ENCODE measurements at regions not wholly inside any gene's neighbourhood (a gene's known extent, or its start where the extent isn't known, plus 50 kb on each side); places are given as distances from the start of the nearest gene placed in this dataset.
"Not testable (repeated sequence)": the region's sequence is repeated elsewhere in the genome, so short reads cannot be mapped to it uniquely, and the experiment has no call there.

DNA sequence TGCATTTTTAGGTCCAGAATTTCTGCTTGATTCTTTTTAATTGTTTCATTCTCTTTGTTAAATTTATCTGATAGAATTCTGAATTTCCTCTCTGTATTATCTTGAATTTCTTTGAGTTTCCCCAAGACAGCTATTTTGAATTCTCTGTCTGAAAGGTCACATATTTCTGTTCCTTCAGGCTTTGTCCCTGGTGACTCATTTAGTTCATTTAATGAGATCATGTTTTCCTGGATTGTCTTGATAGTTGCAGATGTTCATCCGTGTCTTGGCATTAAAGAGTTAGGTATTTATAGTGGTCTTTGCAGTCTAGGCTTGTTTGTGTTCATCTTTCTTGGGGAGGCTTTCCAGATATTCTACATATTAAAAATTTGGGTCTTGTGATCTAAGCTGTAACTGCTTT is 694.8 kb upstream of the CCDC179 start:
- no peak for DNase-seq (ENCODE audit: low read depth, low spot score)

DNA sequence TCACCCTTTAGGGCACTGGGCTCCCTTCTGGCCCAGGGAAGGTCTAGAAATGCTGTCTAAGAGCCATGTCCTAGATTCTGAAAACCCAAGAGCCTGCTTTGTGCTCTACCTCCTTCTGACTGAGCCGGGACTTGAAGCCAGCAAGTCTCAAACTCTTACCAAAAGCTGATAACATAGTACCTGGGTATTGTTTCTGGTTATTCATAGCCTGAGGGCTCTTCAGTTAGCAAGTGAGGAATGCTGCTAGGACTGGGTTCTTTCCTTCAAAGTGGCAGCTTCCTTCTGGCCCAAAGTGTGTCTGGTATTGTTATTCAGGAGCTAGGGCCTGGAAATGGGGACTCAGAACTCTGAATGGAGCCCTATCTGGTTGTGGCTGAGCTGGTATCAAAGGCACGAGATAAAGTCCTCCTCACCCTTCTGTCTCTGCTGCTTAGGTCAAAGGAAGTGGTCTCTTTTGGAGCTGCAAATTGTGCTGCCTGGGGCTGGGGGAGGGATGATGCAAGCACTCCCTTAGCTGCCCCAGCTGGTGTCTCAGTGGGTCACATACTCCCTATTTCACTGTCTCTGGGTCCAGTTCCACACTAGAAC is 696.0 kb upstream of the CCDC179 start:
- DNase-seq (ENCODE audit: low read depth, low spot score), result no peak

DNA sequence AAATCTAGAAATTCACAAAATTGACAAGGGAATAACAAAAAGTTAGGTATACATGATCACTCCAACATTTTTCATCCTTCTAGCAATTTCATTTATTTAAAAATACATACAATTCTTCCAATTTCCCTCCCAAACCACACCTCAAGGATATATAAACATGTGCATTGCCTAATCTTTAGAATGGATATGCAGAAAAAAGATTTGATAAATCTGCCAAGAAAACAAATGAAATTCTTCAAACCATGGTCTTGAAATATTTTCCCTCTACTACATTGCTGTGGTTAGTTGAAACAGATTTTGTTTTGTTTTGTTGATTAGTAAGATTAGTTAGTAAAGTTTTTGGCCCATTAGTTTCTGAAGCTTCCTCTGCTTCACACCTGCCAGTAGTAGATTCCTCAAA is 703.3 kb upstream of the CCDC179 start:
- no peak for DNase-seq (ENCODE audit: low read depth, low spot score)

DNA sequence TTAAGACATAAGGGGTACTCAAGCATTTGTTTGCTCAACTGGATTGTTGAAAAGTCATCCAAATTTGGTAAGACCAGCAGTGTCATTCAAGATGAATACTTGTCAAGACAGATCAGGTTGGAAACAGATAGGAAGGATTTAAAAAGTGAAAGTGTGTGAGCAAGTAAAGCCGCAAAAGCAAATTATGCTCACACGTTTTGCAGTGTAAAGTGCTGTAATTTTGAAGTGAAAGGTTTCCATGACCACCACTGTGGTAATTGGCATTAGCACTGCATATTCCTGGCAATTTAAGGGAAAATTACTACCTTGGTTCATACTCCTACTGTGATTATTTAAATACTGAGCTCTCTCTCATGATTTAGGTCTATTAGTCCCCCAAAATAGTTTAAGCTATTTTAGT is 704.1 kb upstream of the CCDC179 start:
- DNase-seq (ENCODE audit: low read depth, low spot score), result no peak

DNA sequence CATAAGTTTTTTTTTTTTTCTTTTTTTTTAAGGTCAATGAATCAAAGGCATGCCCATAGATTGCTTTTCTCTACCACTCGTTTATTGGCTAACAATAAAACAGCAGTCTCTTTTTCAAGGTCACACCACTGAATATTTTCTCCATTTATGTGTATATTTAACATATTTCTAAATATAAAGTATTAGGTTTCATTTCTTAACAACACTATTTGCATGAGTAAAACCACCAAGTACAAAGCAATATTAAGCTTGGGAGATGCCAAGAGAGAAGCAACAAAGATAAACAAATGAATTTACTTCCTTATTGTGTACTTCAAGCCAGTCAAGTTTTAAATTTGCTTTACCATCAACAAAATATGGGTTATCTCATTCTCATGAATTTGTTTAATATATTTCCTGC is 708.9 kb upstream of the CCDC179 start:
- no peak for DNase-seq (ENCODE audit: low read depth, low spot score)

DNA sequence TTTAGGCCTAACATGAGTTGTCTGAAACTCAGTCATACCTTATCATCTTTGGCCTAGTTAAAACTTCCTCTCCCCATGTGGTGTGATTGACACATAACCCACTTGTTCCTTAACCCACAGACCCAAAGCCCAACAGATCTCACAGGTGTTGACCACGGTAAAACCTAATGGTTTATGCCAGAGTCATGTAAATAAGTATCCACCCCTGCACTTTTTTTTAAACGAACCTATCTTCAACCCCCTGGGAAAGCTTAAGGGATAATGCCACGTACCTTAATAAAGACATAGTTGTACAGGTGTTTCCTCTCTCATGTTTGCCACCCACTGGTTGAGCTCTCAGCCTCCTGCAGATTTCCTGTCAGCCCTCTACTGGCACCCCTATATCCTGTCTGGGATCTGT is 709.3 kb upstream of the CCDC179 start:
- no peak for DNase-seq (ENCODE audit: low read depth, low spot score)

DNA sequence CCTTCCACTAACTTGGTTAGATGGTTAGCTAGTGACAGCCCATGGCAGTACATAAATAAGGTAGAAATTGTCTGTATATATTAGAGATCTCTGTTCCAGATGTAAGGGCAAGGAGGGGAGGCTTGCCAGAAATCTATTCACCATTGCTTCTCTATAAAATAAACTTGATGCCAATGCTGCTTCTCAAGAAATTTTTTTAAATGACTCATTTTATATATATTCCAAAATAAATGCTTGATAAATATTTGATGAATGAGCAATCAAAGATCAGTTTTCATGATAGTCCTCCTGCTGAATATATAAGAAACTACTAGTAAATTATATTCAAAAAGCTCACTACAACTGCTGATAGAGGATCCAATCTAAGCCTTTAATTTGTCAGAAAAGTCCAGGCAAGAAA is 710.6 kb upstream of the CCDC179 start:
- no peak for DNase-seq (ENCODE audit: low read depth, low spot score)

DNA sequence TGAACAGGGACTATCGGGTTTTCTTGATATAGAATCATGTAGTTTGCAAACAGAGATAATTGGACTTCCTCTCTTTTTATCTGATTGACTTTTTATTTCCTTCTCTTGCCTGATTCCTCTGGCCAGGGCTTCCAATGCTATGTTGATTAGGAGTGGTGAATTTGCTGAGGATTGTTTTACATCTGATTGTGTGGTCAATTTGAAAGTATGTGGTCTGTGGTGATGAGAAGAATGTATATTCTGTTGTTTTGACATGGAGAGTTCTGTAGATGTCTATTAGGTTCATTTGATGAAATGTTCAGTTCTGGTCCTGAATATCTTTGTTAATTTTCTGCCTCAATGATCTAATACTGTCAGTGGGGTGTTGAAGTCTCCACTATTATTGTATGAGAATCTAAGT is 713.2 kb upstream of the CCDC179 start:
- no peak for DNase-seq (ENCODE audit: low read depth, low spot score)

DNA sequence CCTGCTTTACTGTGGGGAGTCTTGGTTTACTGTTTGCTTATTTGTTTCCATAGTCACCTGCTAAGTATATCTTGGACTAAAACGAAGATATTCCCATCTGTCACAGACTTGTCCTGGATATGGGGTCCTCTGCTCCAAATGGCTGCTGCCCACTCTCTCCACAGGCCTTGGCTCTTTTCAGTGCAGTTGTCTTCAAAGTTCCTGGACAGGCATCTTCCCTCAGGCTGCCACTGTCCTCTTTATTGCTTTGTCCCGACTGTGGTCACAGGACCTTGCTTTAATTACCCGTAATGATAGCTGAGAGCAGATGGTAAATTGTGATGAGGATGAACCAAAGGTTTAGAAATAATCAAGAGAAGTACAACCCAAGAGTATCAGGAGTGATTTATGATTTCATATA is 713.9 kb upstream of the CCDC179 start:
- DNase-seq (ENCODE audit: low read depth, low spot score), result no peak

DNA sequence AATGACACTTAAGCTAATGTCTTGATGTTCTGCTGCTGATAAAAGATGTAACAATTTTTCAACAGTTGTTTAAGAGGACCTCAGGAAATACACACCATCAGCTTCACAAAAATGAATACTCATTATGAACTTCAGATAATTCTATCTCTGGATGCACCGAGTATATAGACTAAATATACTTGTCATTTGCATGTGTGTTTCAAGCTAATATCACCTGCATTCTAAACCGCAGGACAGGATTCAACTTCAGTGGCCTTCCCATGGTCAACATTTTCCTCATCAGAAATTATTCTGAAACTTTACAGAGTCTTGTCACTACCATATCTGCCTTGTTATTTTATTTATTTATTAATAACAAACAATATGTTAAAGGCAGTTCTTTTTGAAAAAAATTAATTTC is 717.0 kb upstream of the CCDC179 start:
- DNase-seq (ENCODE audit: low read depth, low spot score), result no peak

DNA sequence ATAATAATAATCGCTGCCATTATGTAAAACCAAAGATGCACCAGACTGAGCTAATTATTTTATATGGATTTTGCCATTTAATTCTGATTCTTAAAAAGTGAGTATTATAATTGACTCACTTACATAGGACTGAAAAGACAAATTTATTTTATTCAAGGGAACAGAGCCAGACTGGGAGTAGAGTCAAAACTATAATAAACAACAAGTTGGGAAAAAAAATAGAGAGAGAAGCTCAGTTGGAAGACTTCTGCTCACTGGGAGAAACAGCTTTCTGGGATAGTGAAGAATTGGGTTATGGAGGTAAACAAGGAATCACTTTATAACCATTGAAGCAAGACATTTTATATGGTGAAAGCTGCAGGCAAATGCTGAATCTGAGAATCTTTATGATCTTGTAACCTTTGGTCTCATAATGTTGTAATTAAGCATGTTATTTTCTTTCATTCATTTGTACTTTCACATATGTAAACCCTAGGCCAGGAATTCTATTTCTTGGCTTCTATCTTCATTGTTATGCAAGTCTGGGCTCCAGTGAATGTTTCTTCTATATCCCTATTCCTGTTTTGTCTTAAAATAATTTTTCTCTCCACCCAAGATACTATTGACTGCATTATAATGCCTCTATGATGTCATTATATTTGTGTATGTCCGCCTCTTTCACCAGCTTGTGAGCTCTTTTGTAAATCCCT is 725.3 kb upstream of the CCDC179 start:
- DNase-seq (ENCODE audit: low read depth, low spot score), result no peak

DNA sequence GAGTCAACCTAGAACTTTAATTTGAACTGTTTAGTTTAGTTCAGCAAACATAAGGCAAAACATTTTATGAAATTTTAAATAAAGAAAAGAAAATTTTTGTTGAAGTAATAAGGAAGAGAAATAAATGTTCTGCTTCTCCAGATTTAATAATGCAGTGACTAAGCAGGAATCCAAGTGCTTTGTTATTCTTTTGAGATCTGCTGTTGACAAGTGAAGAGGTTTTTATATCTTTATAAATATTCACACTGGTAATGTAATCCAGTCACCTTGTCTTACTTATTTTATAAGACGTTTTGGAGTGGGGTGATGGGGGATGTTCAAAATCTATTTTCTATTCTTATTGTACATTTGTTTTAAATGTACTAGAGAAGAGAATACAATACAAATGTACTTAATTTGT is 725.9 kb upstream of the CCDC179 start:
- no peak for DNase-seq (ENCODE audit: low read depth, low spot score)

DNA sequence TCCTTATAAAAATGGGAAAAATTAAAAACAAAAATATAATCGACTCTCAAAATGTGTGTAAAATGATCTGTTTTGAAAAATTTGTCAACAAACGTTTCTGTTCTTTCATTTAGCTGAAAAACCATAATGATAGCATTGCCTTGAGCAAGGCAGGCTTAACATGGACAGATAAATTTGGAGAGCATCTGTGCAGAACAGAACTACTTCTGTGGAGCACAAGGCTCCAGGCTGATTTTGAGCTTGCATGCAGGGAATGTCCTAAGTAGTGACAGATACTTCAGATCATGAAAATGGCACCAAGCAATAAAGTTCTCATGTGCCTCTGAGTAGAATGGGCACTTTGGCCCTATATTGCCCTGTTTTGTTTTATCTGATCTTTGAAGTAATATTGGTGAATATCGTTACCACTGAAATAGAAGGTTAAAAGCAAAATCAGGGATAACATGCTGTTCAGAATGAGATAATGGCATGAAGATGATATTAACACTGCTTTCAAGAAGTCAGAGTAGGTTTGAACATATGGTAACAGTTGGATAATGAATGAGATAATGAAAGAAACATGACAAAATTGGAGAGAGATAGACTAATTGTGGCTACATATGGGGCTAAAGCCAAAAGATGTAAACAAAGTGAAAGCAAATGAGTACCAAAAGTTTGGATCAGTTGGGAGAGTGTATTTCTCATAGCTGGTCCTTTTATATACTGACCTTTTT is 730.5 kb upstream of the CCDC179 start:
- no peak for DNase-seq (ENCODE audit: low read depth, low spot score)

DNA sequence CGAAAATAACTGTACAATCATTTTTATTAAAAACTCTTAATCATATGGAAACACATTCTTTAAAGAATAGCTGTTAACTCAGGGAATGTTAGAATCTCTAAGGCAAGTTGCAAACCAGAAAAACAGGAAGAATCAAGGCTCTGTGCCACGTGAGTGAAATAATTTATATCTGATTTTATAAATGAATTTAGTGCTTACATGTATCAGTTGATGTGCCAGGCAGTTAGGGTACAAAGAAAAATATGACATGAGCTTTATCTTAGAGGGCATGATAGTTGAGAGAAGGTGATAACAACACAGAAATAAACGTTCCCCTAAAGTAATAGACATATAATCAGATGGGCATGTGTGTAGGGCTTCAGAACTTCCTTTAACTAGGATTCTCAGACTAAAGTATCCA is 734.5 kb upstream of the CCDC179 start:
- DNase-seq (ENCODE audit: low read depth, low spot score), result no peak

DNA sequence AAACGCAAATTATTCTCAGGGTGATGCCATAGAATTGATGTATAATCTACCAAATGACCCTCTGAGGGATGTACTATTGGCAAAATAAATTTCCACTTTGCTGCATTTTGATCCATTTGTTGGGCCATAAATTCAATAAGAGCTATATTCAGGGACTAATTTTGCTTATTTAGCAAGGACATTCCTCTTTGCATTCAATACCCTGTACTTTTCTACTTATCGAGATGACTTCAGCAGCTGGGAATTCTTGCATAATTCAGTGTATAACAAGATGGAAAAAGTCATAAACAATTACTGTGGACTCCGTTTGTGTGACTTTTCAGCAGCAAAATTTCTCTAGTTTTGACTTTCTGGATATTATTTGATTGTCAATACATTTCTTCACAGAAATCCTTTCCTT is 744.7 kb upstream of the CCDC179 start:
- no peak for DNase-seq (ENCODE audit: low read depth, low spot score)

DNA sequence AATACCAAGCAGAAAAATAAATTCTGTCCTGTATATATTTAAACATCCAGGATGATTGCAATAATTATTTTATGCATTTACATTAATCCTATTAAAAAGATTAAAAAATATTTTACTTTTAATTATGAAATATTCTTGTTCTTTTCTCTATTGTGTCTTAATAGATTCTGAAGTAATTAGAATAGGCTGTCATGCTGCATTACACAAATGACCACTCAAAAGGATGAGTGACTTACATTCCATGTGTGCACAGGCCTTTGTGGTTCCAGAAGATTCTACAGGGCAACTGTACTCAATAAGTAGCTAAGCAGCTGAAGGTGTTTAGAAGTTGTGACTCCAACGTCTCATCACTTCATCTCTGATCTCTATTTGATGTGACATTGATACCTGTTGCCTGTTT is 745.9 kb upstream of the CCDC179 start:
- DNase-seq (ENCODE audit: low read depth, low spot score), result no peak

DNA sequence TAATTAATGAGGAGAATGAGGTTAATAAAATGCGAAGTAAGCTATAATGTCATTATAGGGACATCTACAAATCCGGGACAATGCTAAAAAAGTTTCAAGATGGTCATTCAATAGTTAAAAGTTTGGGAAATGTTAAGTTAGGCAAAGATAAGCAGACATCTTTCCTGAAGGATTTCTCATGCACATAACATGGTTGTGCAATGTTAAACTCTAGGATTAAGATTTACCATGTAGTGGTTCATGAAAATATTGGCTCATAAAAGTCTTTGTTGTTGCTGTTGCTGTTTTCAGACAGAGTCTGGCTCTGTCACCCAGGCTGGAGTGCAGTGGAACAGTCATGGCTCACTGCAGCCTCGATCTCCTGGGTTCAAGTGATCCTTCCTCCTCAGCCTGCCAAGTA is 751.5 kb upstream of the CCDC179 start:
- DNase-seq (ENCODE audit: low read depth, low spot score), result no peak

DNA sequence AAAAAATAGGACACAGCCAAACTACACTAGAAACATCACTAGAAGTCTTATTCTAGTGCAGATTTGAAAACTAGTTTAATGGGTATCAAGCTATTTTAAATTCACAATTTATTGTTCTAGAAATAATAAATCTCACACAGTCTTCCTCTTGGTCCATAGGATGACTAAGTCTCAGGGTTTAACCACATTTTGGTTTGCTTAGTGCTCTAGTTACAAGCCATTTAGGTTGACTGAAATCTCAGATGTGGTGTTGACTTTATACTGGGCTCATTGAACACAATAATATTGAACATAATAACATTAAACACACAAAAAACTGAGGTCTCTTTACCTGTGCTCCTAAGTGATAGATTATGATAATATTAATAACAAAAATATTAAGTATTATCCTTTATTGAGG is 760.3 kb upstream of the CCDC179 start:
- no peak for DNase-seq (ENCODE audit: low read depth, low spot score)

DNA sequence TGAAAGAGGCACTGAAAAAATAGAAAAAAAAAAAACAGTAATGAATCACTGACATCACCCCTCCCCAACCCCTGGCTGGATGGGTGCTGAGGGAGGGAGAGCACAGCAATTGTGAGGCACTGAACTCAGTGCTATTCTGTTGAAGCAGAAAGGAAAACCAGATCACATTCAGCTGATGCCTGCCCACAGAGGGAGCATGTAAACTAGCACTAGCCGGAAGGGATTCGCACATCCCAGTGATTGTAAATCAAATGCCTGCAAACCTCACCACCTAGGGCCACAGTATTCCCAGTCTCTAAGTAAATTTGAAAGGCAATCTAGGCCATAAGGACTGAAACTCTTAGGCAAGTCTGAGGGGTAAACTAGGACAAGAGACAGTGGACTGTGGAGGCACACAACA is 772.0 kb upstream of the CCDC179 start:
- DNase-seq (ENCODE audit: low read depth, low spot score), result no peak

DNA sequence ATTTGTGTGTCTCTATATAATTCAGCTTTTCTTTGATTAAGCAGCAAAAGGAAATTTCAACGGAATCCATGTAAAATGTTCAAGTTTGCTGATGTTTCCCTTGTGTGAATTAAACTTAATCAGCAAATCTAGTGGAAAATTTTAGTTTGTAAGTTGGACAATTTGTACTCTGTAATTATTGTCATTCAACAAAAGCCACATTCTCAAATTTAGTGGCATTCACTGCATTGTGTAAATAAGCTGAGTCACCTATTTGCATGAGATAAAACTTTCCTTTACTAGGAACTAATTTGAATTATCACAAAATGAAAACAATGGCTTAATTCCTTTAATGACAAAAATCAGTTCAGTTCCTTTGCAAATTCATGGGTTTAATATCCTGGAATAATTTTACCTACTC is 784.2 kb upstream of the CCDC179 start:
- DNase-seq (ENCODE audit: low read depth, low spot score), result no peak

DNA sequence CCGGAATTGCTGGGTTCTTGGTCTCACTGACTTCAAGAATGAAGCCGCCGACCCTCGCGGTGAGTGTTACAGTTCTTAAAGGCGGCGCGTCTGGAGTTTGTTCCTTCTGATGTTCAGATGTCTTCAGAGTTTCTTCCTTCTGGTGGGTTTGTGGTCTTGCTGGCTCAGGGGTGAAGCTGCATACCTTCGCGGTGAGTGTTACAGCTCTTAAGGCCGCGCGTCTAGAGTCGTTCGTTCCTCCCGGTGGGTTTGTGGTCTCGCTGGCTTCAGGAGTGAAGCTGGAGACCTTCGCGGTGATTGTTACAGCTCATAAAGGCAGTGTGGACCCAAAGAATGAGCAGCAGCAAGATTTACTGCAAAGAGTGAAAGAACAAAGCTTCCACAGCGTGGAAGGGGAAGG is 792.1 kb upstream of the CCDC179 start:
- DNase-seq (ENCODE audit: low read depth, low spot score), result not testable (repeated sequence)

DNA sequence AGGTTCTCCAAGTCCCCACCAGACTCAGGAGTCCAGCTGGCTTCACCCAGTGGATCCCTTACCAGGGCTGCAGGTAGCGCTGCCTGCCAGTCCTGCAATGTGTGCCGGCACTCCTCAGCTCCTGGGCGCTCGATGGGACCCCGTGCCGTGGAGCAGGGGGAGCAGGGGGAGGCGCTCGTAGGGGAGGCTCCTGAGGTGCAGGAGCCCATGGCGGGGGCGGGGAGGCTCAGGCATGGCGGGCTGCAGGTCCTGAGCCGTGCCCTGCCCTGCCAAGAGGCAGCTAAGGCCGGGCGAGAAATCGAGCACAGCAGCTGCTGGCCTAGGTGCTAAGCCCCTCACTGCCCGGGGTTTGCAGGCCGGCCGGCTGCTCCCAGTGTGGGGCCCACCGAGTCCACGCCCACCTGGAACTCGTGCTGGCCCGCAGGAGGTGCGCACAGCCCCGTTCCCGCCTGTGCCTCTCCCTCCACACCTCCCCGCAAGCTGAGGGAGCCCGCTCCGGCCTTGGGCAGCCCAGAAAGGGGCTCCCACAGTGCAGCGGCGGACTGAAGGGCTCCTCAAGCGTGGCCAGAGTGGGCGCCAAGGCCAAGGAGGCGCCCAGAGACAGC is 792.9 kb upstream of the CCDC179 start:
- no peak for DNase-seq (ENCODE audit: low read depth, low spot score)

DNA sequence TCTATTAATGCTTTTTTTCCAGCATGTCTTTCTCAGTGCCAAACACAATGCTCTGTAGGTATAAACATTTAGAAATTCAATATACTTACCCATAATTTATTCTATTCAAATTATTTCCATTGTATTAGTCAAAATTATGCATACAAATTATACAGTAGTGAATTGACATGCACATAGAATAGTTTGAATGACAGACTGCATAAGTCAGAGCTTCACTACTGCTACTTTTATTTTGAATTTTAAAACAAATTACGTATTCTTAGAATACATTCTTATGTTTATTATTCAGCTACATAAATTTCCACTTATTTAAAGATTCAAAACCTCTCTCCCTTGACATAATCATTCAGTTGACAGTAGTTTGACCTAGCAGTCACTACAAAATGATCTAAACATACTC is 808.0 kb upstream of the CCDC179 start:
- DNase-seq (ENCODE audit: low read depth, low spot score), result no peak
